HG02678 (cell line): ENCODE measurements at regions not wholly inside any gene's neighbourhood (a gene's known extent, or its start where the extent isn't known, plus 50 kb on each side); places are given as distances from the start of the nearest gene placed in this dataset.
"Not testable (repeated sequence)": the region's sequence is repeated elsewhere in the genome, so short reads cannot be mapped to it uniquely, and the experiment has no call there.

Experiments
- ATAC-seq: cut with Tn5 transposase; IDR thresholded peaks from one replicate; pipeline ENCODE4 v1.9.1; 2021; ENCODE audit warnings: mild to moderate bottlenecking, moderate library complexity; ENCODE audit not compliant: unreplicated experiment

DNA sequence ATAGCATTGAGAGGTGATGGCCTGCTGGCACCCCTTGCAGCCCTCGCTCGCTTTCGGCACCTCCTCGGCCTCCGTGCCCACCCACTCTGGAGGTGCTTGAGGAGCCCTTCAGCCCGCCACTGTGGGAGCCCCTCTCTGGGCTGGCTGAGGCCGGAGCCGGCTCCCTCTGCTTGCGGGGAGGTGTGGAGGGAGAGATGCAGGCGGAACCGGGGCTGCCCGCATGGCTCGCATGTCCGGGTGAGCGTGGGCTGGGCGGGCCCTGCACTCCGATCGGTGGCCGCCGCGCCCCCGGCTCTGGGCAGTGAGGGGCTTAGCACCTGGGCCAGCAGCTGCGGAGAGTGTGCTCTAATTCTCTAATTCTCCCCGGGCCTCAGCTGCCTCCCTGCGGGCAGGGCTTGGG lies 101.1 kb downstream of the KIF4B start:
- ATAC-seq = no peak

GRCh38 chr5:155116456-155117251 lies 103.1 kb downstream of the KIF4B start:
- no peak for ATAC-seq

DNA sequence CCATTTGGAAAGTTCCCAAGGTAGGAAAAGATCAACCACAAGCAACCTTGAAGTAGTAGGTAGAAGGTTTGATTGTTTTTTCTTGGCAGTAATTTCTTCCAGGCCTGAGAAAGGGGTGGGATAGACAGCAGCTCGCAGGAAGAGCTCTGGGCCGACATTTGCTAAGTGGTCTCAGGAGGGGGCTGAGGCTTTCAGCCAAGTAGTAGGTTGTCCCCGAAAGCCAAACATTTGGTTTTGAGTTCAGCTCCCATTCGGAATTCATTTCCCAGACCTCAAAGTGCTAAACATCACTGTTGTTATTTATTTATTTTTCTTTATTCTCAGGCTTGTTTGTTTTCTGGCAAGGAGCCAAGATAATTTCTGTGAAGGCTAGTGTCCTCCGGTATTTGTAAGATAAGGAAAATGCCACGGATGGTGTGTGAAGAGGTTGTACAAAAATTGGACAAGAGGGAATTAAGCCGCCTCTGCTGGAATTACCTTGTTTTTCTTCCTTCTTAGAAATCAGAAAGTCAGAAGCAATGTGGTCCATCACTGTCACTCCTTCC lies 112.1 kb downstream of the KIF4B start:
- no peak for ATAC-seq

GRCh38 chr5:155126573-155126972 lies 113.0 kb downstream of the KIF4B start:
- ATAC-seq = no peak

DNA sequence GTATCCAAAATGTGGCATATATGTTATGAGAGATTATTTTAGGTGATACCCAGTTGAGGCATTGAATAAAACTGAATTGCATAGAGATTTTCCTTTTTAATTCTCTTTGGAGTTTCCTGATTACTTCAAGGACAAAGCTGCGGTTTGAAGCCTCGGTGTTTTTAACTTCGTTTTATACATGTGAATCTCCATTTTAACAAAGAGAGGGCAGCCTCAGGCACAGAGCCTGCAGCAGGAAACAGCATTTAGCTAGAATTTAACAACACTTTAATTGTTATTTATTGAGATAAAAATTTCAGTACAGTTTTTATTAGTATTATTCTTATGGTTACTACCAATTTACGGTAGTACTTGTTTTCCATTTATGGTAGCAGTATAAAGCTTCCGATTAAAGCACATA lies 114.0 kb downstream of the KIF4B start:
- no peak for ATAC-seq

GRCh38 chr5:155128786-155129512 lies 115.4 kb downstream of the KIF4B start:
- ATAC-seq = no peak

- no peak for ATAC-seq
Measured at GRCh38 chr5:155129513-155129880, 115.9 kb downstream of the KIF4B start.

GRCh38 chr5:155134130-155134529 lies 120.6 kb downstream of the KIF4B start:
- ATAC-seq = no peak

DNA sequence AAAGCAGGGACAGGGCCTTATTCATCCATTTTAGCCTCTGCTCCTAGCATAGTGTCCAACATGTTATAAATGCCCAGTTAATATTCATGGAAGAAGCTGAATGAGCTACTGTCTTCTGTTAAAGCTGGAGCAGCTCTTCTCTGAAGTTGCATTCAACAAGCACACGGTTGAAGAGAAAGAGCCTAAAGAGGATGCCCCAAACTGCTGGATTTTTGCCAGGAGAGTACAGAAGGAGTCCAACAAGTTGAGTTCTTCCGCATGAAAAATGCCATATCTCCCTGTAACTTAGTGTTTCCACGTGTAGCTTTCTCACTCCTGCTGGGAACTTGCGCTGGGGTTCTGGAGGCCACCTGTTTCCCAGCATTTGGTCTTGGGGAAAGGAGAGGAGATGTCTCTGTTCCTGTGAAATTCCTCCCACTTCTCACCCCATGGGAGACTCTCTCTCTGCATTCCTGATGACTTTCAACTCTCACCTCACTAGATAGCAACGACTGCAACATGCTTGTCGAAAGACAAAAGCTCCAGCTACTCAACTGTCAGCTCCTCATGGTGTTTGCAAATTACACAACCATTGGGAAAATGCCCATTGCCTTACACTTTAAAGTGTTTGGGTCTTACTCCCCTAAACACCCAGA lies 122.8 kb downstream of the KIF4B start:
- no peak for ATAC-seq

- ATAC-seq = no peak
Measured at GRCh38 chr5:155137683-155138082, 124.1 kb downstream of the KIF4B start.

GRCh38 chr5:155140646-155141045 lies 127.1 kb downstream of the KIF4B start:
- ATAC-seq = no peak

DNA sequence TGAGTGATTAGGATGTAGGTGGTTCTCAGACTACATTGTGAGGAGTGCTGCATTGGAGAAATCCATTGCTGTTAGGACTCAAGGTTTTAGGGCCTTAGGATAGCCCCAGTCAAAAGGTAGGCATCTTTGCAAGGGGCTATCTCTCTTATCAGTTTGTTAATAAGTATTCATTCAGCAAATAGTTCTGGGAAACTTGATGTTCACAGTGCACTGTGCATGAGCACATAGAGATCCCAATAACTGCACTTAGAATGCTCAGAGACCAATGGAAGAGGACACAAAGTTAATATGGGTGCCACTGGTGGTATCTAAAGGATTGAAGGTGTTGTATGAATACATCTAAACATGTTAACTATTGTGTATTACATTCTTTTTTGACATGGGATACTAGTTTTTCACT lies 131.4 kb downstream of the KIF4B start:
- no peak for ATAC-seq

DNA sequence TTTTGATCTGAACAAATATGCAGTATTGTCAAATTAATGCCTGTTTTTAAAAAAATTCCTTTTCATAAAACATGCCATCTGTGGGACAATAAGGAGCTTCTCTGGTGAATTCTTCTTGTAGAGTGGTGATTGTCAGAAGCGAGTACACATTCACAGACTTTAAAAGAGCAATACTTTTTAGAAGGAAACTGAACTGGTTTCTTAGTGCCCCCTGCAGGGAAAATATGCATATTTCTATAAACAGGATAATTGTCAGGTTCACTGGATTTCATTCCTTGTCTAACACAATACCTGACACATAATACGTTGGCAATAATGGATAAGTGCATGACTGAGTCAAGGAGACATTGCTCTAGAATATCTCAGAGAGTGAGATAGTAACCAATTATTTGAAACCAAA lies 133.7 kb downstream of the KIF4B start:
- ATAC-seq = no peak

DNA sequence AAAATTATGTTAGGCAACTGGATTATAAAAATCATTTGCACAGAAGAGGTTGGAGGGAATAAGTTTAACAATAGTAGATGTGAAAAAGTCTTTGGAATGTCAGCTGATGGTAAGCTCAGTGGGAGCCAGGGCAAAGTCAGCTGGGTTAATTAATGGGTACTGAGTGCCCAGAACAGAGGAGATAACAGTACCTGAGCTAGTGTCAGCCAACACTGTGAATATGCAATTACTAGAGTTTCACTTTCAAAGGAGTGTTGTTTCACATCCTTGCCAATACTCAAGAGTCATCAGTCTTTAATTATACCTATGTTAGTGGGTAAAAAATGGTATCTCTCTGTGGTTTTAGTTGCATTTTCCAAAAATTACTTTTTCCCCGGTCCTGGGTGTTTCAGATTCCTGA lies 135.1 kb downstream of the KIF4B start:
- ATAC-seq = no peak

GRCh38 chr5:155150012-155150411 lies 136.5 kb downstream of the KIF4B start:
- ATAC-seq = no peak

DNA sequence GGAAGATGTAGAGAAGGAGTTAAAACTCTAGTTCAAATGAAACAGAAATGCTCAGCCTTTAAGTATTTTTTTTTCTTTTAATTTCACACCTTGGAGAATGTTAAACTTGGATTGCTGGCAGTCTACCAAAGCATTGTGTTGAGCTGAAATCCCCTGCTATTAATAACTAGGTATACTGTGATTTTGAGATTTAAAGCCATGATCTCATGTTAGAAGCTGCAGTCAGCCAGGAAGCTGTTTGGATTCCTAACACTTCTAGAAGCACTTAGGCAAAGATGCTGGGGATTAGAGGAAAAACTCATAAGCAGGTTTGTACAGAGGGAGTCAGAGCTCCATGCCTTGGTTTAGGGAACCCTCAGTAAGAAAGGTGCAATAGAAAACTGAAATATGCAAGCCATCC lies 141.4 kb downstream of the KIF4B start:
- no peak for ATAC-seq

GRCh38 chr5:155163084-155163483 lies 149.5 kb downstream of the KIF4B start:
- not testable (repeated sequence) for ATAC-seq

DNA sequence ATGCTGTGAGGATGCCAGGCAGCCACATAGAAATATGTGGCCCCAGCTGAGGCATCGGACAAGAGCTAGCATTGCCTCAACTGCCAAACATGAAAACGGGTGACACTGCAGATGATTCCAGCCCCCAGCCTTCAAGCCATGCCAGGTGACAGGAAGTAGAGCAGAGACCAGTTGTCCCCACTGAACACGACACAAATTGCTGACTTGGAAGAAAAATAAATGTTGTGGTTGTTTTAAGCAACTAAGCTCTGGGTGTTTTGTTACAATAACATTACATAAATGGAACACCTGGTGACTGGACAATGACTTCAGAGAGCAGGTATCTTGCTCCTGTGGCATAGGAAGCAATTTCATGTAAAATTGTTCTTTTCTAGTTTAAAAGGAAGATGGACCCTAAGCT lies 154.2 kb downstream of the KIF4B start:
- ATAC-seq = no peak

- ATAC-seq = no peak
Measured at GRCh38 chr5:155181542-155181941, 168.0 kb downstream of the KIF4B start.

DNA sequence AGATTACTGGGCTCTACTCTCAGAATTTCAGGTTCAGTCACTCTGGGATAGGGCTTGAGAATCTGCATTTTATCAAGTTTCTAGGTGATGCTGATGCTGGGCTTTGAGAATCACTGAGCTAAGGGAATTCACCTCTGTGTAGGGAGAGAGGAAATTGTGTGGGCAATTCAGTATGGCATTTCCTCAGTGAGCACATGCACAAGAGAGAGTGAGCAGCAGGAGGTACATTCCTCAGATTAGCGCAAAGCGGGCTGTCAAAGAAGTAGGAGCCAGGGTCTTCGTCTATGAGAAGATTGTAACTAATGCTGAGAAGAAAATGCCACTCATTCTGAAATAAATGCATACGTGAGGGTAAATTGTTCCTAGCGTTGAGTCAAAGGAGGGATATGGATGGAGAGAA lies 175.9 kb downstream of the KIF4B start:
- no peak for ATAC-seq

DNA sequence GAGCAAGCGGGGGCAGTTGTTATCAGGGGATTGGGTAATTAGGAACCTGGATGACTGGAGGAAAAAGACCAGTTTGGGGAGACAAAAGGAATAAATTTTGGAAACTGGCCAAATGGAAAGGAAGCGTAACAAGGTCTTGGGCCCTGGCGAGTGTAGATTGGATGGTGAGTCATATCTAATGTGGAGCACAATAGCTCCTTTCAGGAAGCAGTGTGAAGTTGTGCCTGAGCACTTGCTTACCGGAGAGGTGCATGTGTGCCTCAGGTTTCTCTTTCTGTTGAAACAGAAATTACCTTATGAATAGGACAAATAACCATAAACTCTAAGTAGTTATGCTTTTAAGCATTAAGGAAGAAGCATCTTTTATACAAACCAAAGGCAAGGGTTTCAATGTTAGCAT lies 176.4 kb downstream of the KIF4B start:
- no peak for ATAC-seq

DNA sequence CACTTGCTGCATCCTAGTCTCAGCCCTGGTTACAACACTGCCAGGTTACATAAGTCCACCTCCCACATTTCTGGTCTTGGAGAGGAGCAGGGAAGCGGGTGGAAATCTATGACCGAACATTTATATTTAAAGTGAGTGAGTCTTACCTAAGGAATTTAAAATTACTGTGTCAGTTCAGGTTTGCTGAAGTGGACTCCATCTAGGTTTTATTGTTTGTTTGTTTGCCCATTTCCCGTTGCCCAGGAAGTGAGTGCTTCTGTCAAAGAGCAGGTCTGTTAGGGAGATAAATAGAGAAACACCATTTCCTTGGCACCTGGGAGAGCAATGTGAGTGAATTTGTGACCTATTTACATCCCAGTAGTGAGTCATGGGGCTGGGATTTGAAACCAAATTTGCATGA lies 179.5 kb downstream of the KIF4B start:
- no peak for ATAC-seq
